ENCODE measurements at regions not wholly inside any gene's neighbourhood (a gene's known extent, or its start where the extent isn't known, plus 50 kb on each side); places are given as distances from the start of the nearest gene placed in this dataset.
"Not testable (repeated sequence)": the region's sequence is repeated elsewhere in the genome, so short reads cannot be mapped to it uniquely, and the experiment has no call there.

DNA sequence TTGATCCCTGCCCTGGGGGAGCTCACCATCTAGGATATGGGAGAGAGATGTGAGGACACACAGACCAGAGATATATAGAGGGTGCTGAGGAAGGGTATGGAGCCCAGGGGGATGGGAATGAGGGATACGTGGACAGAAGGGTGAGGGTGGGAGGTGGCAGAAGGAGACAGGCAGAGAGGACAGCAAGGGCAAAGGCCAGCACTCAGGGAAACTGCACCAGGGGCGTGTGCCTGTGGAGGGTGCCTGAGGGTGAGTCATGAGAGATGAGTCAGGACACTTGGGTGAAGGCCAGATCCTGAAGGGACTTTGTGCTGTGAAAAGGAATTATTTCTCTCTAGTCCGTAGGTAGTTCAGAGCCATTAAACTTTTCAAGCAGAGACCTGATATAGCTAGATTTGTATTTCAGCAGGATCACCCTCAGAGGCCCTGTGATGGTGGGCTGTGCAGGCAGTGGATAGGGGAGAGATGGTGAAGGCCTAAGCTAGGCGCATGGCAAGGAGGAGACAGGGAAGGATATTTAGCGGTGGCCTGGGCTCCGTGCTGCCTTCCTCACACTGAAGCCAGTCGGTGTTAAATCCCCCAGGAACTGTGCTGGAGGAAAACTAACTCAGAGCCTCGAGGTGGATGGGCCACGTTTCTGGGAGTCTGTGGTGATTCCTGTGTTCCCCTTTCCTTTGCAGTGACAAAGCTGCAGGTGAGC is 3075.0 kb downstream of the RPIA start:
- H3K4me3 ChIP-seq; H3K9me3 ChIP-seq; DNase-seq; intact Hi-C loops (cut with DNase I; ENCODE audit: low total_unique reads); H3K27ac ChIP-seq; H3K27me3 ChIP-seq; H3K4me1 ChIP-seq; H3K36me3 ChIP-seq (ENCODE audit: low read depth, missing control alignments): not testable (repeated sequence)
- 67 to 68% methylated on average over 9 of the region's 9 CpGs for WGBS, 2 donors

GRCh38 chr2:91768301-91768700 is 3076.8 kb downstream of the RPIA start:
- WGBS, 2 donors = 75 to 92% methylated on average over 1 to 3 of the region's 3 CpGs
- H3K27me3 ChIP-seq; intact Hi-C loops (cut with DNase I; ENCODE audit: low total_unique reads); DNase-seq; H3K36me3 ChIP-seq (ENCODE audit: low read depth, missing control alignments); H3K27ac ChIP-seq; H3K4me3 ChIP-seq; H3K9me3 ChIP-seq; H3K4me1 ChIP-seq: not testable (repeated sequence)

GRCh38 chr2:91768997-91769396 is 3077.5 kb downstream of the RPIA start:
- intact Hi-C loops (cut with DNase I; ENCODE audit: low total_unique reads) = not testable (repeated sequence)
- WGBS, 2 donors = 73 to 90% methylated on average over 2 to 8 of the region's 9 CpGs

GRCh38 chr2:91770046-91770575 is 3078.6 kb downstream of the RPIA start:
- H3K36me3 ChIP-seq (ENCODE audit: low read depth, missing control alignments); H3K9me3 ChIP-seq; H3K27ac ChIP-seq; H3K27me3 ChIP-seq; DNase-seq; H3K4me1 ChIP-seq; H3K4me3 ChIP-seq; intact Hi-C loops (cut with DNase I; ENCODE audit: low total_unique reads): not testable (repeated sequence)
- WGBS, 2 donors = 58 to 83% methylated on average over 1 to 7 of the region's 8 CpGs

More at GRCh38 chr2:91768997-91769396, 3077.5 kb downstream of the RPIA start:
- not testable (repeated sequence) for H3K36me3 ChIP-seq (ENCODE audit: low read depth, missing control alignments); DNase-seq; H3K4me1 ChIP-seq; H3K27me3 ChIP-seq; H3K27ac ChIP-seq; H3K4me3 ChIP-seq; H3K9me3 ChIP-seq

DNA sequence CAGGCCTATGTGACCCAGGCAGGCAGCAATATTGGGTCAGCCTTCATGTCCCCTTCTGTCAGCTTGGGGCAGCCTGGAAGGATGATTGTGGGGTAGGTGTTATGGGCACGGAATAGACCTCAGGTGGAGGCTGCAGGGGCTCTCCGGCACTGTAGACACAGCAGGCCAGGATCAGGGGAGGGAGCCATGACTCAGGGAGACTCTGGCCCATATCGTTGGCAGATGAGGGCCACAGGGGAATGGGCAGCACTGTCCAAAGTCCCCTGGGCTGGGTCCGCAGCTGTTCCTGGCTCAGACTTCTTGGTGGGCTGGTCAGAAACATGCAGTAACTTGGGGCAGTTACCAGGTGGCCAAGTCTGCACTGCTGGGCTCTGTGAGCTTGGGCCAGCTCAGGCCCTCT is 3080.1 kb downstream of the RPIA start:
- H3K9me3 ChIP-seq; DNase-seq; H3K4me3 ChIP-seq; H3K36me3 ChIP-seq (ENCODE audit: low read depth, missing control alignments); H3K27me3 ChIP-seq; H3K4me1 ChIP-seq; intact Hi-C loops (cut with DNase I; ENCODE audit: low total_unique reads); H3K27ac ChIP-seq: not testable (repeated sequence)
- WGBS, 2 donors = 67 to 94% methylated on average over 1 to 3 of the region's 4 CpGs

DNA sequence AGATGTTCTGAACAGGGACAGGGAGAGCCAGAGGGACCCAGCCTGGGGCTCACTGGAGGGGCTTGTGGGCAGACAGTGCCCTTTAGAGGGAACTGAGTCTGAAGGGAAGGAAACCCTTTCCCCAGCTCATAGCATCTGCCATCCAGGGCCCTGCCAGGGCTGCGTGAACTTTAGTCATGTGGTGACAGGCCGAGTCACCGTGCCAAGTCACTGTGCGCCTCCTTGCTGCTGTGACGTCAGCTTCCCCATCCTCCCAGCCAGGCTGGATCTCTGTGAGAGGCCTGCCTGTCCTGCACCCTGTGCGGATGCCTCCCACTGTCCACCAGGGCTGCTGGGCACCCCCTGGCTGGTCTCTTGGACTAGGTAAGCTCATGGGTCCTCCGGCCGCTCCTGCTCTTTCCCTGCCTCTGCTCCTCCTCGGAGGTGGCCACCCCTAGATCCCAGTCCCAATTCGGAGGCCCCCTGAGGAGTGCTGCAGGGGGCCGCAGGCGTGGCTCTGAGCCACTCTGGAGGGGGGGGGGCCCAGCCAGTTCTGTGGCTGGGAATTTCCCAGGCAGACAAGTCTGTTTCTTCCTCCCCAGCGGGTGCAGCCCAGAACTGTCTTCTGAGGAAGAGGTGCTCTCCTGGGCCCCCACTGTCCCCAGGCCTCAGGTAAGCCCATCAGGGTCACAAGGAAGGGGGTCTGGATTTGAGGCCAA is 3080.9 kb downstream of the RPIA start:
- intact Hi-C loops (cut with DNase I; ENCODE audit: low total_unique reads) = not testable (repeated sequence)

GRCh38 chr2:91773810-91774209 is 3082.3 kb downstream of the RPIA start:
- H3K4me3 ChIP-seq; intact Hi-C loops (cut with DNase I; ENCODE audit: low total_unique reads); DNase-seq; H3K36me3 ChIP-seq (ENCODE audit: low read depth, missing control alignments); H3K27me3 ChIP-seq; H3K27ac ChIP-seq; H3K4me1 ChIP-seq; H3K9me3 ChIP-seq: not testable (repeated sequence)
- 74 to 87% methylated on average over 3 to 5 of the region's 9 CpGs for WGBS, 2 donors

More for the DNA sequence above, 3080.9 kb downstream of the RPIA start:
- H3K27me3 ChIP-seq; H3K9me3 ChIP-seq; H3K27ac ChIP-seq; H3K36me3 ChIP-seq (ENCODE audit: low read depth, missing control alignments); DNase-seq; H3K4me3 ChIP-seq; H3K4me1 ChIP-seq: not testable (repeated sequence)
- 73 to 87% methylated on average over 3 to 10 of the region's 13 CpGs for WGBS, 2 donors

DNA sequence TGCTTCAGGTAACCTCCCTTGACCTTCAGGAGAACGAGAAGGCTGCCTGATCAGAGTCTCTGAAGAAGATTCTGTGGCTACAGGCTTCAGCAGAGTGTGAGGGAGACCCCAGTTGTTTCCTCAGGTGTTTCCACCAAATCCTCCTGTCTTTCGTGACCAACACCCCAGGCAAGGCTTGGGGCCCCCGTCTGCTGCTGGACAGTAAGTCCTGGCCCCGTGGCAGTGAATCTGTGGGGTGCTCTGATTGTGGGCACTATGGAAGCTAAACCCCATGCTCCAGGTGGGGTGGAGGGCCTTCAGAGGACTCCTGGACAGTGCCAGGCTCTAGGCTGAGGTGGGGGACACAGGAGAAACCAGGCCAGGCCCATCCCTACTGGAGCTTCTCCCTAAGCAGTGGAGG is 3083.7 kb downstream of the RPIA start:
- H3K9me3 ChIP-seq; H3K4me1 ChIP-seq; H3K27me3 ChIP-seq; H3K36me3 ChIP-seq (ENCODE audit: low read depth, missing control alignments); H3K27ac ChIP-seq; H3K4me3 ChIP-seq; intact Hi-C loops (cut with DNase I; ENCODE audit: low total_unique reads); DNase-seq: not testable (repeated sequence)
- 66 to 73% methylated on average over 3 to 4 of the region's 4 CpGs for WGBS, 2 donors

- H3K27me3 ChIP-seq; H3K4me1 ChIP-seq; intact Hi-C loops (cut with DNase I; ENCODE audit: low total_unique reads); DNase-seq; H3K9me3 ChIP-seq; H3K36me3 ChIP-seq (ENCODE audit: low read depth, missing control alignments); H3K27ac ChIP-seq; H3K4me3 ChIP-seq: not testable (repeated sequence)
- 77 to 89% methylated on average over 3 to 6 of the region's 14 CpGs for WGBS, 2 donors
These were observed 3088.9 kb downstream of the RPIA start for GRCh38 chr2:91780324-91780723.

DNA sequence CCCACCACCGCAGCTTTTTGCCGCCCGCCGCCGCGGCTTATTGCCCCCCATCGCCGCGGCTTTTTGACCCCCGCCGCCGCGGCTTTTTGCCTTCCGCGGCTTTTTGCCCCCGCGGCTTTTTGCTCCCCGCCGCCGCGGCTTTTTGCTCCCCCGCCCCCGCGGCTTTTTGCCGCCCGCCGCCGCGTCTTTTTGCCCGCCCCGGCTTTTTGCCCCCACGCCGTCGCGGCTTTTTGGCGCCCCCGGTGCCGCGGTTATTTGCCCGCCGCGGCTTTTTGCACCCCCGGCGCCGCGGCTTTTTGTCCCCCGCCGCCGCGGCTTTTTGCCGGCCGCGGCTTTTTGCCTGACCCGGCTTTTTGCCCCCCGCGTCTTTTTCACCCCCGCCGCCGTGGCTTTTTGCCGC is 3061.8 kb upstream of the TEKT4 start:
- 2% methylated on average over 24 of the region's 60 CpGs; no CpG with 5 or more reads in 1 of the 2 donors for WGBS, 2 donors
- H3K4me3 ChIP-seq; intact Hi-C loops (cut with DNase I; ENCODE audit: low total_unique reads): not testable (repeated sequence)

More for the DNA sequence above, 3061.8 kb upstream of the TEKT4 start:
- not testable (repeated sequence) for H3K27ac ChIP-seq; H3K9me3 ChIP-seq; H3K36me3 ChIP-seq (ENCODE audit: low read depth, missing control alignments); H3K4me1 ChIP-seq; H3K27me3 ChIP-seq; DNase-seq

Data from testis (tissue), 2 donors.